ENCODE measurements at regions not wholly inside any gene's neighbourhood (a gene's known extent, or its start where the extent isn't known, plus 50 kb on each side); places are given as distances from the start of the nearest gene placed in this dataset.

GRCh38 chr10:123299598-123299997 lies 145.4 kb downstream of the BUB3 start:
- Histone ChIP-seq H3K9me3 (no peaks in the 10 kb centered on the region), H3K4me1 (no peaks in the 10 kb centered on the region), H3K36me3 (no peaks in the 10 kb centered on the region), H3K27me3 (no peaks in the 10 kb centered on the region), H3K4me3 (no peak overlapping the region), H3K27ac (no peak overlapping the region)
- peak in 1 of 2 donors; percentile 33 for DNase-seq
- no peak for ATAC-seq (ENCODE audit: low FRiP score in 2 of 2)
- 86 to 88% methylated on average over 5 to 6 of the region's 6 CpGs for WGBS, 2 donors
- no peak for TF ChIP-seq EP300 (IDR thresholded peaks at IDR 0.05)

GRCh38 chr10:123301077-123301857 lies 147.1 kb downstream of the BUB3 start:
- Histone ChIP-seq H3K36me3 (no peaks in the 10 kb centered on the region), H3K9me3 (no peaks in the 10 kb centered on the region), H3K4me1 (no peaks in the 10 kb centered on the region), H3K27ac (no peak overlapping the region), H3K27me3 (no peaks in the 10 kb centered on the region), H3K4me3 (no peak overlapping the region)
- peak in 1 of 2 donors; percentile 73 for ATAC-seq (ENCODE audit: low FRiP score in 2 of 2)
- TF ChIP-seq CTCF (IDR thresholded peaks at IDR 0.05) (no peak), POLR2AphosphoS5 (IDR thresholded peaks at IDR 0.05) (no peak), EP300 (IDR thresholded peaks at IDR 0.05) (no peak), POLR2A (IDR thresholded peaks at IDR 0.05) (no peak)
- DNase-seq, result no peak
- 59 to 61% methylated on average over 10 of the region's 10 CpGs for WGBS, 2 donors

- no peak overlapping the region for H3K4me3 ChIP-seq
- H3K4me1 ChIP-seq, result no peaks in the 10 kb centered on the region
- DNase-seq, result no peak
- no peak overlapping the region for H3K27ac ChIP-seq
- no peaks in the 10 kb centered on the region for H3K9me3 ChIP-seq
- no peaks in the 10 kb centered on the region for H3K27me3 ChIP-seq
- WGBS, 2 donors, result 89 to 90% methylated on average over 6 of the region's 6 CpGs
- no peak for ATAC-seq (ENCODE audit: low FRiP score in 2 of 2)
- no peaks in the 10 kb centered on the region for H3K36me3 ChIP-seq
- TF ChIP-seq EP300 (IDR thresholded peaks at IDR 0.05), result no peak
- no peak for TF ChIP-seq POLR2A (IDR thresholded peaks at IDR 0.05)
- no peak for TF ChIP-seq POLR2AphosphoS5 (IDR thresholded peaks at IDR 0.05)
- no peak for TF ChIP-seq CTCF (IDR thresholded peaks at IDR 0.05)
These were observed 149.6 kb downstream of the BUB3 start for GRCh38 chr10:123303581-123304337.

GRCh38 chr10:123305671-123306070 lies 151.5 kb downstream of the BUB3 start:
- Histone ChIP-seq H3K4me3 (no peak overlapping the region), H3K36me3 (no peaks in the 10 kb centered on the region), H3K27me3 (no peaks in the 10 kb centered on the region), H3K27ac (no peak overlapping the region), H3K9me3 (no peaks in the 10 kb centered on the region), H3K4me1 (no peaks in the 10 kb centered on the region)
- ATAC-seq (ENCODE audit: low FRiP score in 2 of 2) (no peak), DNase-seq (no peak)
- no peak for TF ChIP-seq POLR2A (IDR thresholded peaks at IDR 0.05)
- TF ChIP-seq POLR2AphosphoS5 (IDR thresholded peaks at IDR 0.05), result no peak
- no peak for TF ChIP-seq CTCF (IDR thresholded peaks at IDR 0.05)
- TF ChIP-seq EP300 (IDR thresholded peaks at IDR 0.05), result no peak

- peak in 1 of 2 donors; percentile 66 for ATAC-seq (ENCODE audit: low FRiP score in 2 of 2)
- DNase-seq, result no peak
- WGBS, 2 donors, result 89 to 92% methylated on average over 3 to 7 of the region's 7 CpGs
- Histone ChIP-seq H3K4me3 (no peak overlapping the region), H3K27ac (no peak overlapping the region), H3K27me3 (no peaks in the 10 kb centered on the region), H3K36me3 (no peaks in the 10 kb centered on the region), H3K9me3 (no peaks in the 10 kb centered on the region), H3K4me1 (no peaks in the 10 kb centered on the region)
- TF ChIP-seq POLR2AphosphoS5 (IDR thresholded peaks at IDR 0.05), result no peak
These were observed 152.1 kb downstream of the BUB3 start for GRCh38 chr10:123306290-123306689.
